ENCODE measurements at regions not wholly inside any gene's neighbourhood (a gene's known extent, or its start where the extent isn't known, plus 50 kb on each side); places are given as distances from the start of the nearest gene placed in this dataset.

DNA sequence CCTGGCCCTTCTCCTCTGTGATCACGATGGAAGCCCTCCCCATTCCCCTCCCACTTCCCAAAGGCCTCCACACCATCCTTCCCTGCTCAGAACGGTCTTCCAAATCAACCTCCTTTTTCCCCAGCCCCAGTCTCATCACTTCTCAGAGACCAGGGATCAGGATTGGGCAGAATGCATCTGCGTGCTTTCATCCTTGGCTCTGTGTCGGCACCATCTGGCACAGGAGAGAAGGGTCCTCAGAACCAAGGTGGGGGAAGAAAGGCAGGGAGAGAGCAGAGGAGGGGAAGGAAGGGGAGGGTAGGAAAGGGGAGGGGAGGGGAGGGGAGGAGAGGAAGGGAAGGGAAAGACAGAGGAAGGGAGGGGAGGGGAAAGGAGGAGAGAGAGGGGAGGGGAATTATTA lies 52.4 kb upstream of the FICD start:
- no peak for DNase-seq

DNA sequence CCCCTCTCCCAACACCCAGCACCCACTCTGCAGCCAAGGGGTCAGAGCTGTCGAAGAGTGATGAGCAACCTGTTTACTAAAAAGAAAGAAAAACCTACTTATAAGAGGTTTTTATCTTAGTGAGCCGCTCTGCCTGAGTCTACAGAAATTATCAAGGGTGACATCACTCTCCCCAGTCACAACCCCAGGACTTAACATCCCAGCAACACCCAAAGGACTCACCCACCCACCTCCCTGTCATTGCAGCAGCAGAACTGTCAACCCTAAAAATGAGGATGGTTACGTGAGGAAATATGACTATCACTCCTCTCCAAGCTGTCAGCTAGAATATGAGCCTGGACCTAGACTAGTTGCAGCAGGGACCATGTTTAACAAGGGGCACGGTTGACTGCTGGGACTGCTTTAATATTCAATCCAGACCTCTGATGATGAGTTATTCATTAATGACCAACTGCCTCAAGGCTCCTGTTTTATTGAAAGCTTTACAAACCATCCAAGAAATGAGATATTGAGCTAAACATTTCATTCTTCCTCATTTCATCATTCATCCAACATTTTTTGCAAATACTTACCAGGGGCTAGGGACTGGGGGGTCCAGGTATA lies 53.9 kb upstream of the FICD start:
- DNase-seq: no peak

DNA sequence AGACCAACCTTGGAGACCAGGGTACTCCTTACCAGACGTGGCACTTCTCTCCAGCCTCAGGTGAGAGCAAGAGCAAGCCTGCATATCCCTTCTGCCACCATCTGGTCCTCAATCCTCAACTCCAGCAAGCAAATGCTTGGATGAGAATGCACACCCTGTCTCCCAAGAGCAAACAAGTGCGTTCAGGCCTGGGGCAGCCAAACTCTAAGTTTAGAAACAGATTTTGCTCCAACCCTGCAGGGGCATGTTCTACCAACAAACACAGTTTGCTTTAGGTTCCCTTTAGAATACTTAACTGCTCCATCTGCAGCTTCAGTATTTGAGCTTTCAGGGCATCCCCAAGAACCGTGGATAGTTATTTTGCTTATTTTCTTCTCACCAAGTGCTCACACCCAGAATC lies 55.9 kb upstream of the FICD start:
- no peak for DNase-seq

DNA sequence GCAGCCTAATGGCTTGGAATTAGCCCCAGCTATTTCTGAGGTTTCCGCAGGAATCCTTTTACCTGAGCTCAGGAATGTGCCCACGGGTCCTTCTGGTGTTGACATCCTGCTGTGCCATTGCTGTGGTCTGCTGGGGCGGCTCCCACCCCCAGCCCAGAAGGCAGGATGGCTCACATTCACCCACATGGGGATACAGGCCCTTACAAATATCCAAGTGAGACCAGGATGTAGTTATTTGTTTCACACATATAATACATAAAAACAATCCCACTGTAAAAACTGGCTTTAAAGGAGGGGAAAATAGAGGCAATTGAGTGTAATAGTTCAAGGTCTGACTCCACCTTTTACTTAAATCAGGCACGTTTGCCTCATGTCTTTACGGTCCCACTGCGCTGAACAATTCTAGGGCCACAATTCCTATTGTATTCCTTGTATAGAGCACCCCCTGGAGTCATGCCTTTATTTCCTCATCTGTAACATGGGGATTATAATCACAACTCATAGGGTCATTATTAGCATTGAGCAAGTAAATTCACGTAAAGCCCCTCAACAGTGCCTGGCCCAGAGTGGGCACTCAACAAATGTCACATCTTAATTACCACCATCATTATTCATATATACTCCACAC lies 57.2 kb upstream of the FICD start:
- DNase-seq: no peak

DNA sequence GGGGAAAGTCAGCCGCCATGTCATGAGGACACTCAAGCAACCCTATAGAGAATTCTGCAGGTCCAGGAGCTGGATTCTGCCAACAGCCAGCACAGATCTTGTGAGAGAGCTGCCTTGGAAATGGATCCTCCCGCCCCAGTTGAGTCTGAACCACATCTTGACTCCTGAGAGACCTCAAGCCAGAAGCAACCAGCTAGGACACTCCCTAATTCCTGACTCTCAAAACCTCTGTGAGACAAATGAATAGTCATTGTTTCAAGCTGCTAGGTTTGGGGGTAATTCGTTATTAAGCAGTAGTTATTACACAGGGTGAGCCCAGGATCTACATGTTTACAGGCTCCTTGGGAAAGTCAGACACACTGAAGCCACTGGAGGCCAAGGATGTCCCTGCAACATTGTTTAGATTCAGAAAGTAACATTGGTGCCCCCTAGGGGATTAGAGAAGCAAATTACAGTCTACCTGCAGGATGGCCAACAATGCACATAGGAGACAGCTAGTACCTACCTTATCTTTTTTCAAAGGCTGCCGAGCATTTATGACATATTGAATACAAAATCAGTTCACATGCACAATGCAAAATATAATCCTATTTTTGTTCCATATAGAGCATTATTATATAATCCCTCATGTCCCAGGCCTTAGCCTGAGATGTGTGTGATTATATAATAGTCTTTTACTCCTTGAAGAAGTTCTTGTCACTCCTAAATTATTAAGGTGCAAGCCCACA lies 57.9 kb upstream of the FICD start:
- no peak for DNase-seq

DNA sequence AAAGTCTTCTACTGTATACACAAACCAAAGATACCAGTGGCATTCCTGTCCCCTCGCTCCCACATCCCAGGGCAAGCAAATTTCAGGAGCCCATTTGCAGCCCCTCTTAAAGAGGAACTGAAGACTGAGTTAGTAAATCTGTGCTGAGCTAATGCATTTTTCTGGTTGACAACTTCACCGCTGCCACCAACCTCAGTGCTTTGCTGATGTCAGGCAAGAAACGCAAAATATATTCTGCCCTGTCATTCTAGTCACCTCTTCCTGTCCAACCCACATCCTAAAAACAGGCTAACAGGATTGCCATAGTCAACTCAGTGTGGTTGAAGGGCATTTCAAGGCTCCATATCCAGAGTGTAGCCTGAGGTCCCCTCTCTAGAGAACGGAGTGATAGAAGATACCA lies 59.4 kb upstream of the FICD start:
- no peak for DNase-seq

DNA sequence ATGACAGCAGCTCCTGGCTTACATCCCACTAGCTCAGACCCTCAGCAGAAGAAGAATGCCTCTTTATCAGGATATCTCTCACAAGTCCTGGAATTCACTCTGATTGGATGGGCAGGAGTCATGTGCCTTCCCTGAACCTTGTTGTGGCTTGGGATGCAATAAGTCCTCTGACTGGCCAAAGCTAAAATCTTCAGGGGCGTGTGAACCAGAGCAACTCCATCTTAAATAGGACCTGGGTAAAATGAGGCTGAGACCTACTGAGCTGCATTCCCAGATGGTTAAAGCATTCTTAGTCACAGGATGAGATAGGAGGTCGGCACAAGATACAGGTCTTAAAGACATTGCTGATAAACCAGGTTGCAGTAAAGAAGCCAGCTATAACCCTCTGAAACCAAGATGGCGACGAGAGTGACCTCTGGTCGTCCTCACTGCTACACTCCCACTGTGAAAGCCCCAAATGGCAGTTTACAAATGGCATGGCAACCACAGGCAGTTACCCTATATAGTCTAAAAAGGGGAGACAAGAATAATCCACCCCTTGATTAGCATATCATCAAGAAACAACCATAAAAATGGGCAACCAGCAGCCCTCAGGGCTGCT lies 60.4 kb upstream of the FICD start:
- no peak for DNase-seq

DNA sequence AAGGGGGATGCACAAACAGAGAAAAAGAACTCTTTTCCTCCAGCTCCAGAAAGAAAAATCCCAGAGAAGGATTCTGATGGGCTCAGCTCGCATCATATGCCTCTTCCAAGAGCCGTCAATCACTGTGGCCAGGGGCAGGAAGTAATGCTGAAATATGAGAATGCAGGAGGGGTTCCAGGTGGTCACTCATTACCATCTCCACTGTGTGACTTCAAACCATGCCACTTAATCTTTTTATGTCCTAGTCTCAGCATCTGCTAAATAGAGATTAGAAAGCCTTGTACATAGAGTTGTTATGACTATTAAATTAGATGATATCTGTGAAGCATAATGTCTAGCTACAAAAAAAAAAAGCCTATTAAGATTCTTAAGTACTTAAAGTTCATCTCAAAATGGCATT lies 65.6 kb upstream of the FICD start:
- no peak for DNase-seq

DNA sequence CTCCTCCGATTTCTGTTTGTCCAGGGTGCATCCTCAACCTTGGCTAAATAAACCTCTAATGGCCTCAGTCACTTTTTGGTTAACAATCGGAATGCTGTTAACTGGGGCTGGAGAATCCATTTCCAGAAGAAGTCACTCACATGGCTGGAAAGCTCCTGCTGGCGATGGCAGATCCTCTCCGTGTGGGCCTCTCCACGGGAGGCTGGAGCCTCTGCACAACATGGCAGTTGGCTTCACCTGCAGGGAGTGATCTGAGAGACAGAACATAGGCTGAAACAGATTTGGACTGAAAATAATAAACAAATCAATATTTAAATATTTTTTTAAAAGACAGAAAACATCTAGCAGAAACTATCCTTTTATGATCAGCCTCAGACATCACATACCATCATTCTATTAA lies 66.8 kb upstream of the FICD start:
- DNase-seq: no peak

DNA sequence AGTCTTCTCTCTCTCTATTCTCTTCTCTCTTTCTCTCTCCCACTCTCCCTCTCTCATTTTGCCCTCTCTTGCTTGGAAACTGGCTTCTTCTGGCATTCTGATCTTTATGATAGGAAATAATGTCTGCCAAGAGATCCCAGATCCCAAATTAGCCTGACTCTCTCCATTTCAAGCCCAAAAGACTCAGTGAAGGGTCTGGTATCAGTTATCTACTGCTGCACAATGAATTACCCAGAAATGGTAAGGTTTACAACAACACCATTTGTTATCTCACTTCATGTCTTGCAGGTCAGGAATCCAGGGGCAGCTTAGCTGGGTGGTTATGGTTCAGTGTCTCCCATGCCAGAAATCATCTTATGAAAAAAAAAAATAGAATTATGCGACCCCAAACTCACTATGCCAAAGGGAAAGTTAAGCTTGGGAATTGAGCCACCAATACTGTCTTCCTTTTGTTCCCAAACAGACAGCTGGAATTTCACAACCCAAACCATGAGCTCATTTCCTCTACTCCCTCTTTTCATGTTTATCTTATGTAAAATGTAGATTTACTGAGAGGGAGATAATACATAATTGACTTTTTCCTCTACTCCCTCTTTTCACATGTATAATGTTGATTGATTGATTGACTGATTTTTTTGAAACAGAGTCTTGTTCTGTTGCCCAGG lies 67.8 kb upstream of the FICD start:
- no peak for DNase-seq

DNA sequence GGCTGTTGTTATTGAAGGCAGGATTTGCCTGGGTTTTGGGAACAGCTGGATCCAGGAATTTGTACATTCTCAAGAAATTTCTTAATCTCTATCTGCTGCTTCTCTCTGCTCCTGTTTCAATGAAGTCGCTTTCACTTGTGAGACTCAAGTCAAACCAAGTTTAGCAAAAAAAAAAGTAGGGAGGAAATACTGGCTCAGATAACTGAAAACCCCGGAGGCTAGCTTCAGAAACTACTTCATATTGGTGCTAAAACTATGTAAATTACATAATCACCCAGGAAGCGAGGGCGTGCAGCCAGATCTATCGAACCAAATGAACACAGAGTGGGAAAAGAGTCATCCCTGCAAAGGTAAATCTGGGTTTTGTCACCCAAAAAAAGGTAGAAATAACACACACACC lies 68.3 kb upstream of the FICD start:
- no peak for DNase-seq

DNA sequence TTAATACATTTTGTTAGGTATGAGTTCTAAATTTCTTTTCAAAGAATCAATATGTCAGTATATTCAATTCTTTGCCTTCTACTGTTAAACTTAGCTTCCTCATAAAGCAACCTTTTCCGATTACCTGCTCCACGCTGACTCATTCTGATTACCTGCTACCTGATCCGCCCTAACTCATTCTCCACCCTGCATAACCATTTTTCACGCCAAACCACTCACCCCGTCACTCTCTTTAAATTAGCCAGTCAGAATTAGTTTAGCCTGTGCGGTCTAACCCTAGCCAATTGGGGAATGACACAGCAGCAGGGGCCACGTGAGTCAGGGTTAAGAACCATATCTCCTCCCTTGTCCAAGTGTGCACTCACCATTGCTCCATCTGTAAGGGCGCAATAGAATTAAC lies 72.2 kb upstream of the FICD start:
- DNase-seq: no peak

DNA sequence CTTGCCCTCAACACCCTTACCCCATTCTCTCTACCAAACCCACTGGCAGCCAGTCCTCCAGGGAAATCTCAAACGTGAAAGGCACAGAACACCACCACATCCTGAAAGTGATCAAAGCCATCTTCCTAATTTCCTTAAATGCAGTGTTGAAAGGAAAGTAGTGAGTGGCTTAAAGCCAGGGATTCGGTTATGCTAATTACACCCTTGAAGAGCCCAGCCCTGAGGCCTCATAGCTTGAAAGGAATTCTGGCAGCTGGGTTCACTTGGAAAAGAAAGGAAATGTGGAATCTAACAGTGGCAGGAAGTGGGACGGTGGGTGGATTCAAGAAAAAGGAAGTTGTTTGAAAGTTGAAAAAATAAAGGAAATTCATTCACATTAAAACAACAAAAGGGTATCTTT lies 73.0 kb upstream of the FICD start:
- DNase-seq: no peak

DNA sequence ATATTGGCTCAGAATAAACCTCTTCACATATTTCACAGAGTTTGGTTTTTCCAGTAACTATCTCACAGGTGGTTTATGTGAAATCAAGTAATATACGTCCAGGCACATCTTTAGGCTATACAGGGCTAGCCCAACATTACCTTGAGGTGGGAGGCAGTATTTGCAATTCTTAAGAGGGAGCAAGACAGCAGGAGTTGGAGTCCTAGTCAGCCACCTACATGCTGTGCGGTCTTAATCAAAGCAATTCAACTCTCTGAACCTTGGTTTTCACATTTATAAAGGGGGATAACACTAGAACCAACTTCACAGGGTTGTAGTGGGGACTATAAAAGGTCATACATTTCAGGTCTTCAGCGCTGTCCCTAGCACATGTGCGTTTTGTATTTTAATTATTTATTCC lies 73.5 kb upstream of the FICD start:
- DNase-seq: no peak

DNA sequence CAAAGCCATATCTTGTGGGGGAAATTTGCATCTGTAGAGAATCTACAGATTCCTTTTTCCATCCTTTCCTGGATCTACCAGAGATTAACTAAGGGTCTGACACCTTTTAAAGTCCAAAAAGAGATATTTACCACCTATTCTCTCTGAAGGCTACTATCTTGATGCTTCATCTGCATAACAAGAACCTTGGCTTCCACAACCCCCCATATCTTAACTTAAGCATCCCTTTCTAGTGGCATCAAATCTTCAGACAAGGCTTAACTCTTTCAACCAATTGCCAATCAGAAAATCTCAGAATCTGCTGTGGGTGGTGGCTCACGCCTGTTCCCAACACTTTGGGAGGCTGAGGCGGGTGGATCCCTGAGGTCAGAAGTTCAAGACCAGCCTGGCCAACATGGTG lies 74.3 kb upstream of the FICD start:
- DNase-seq: no peak

DNA sequence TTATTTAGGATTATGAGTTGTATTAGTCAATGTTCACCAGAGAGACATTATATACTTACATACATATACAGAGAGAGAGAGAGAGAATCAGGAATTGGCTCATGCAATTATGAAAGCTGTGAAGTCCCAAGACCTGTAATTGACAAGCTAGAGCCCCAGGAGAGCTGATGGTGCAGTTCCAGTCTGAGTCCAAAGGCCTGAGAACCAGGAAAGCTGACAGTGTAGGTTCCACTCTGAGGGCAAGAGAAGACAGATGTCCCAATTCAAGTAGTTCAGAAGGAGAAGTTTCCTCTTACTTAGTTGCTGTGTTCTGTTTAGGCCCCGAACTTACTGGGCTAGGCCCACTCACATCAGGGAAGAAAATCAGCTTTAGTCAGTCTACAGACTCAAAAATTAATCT lies 76.4 kb upstream of the FICD start:
- no peak for DNase-seq

DNA sequence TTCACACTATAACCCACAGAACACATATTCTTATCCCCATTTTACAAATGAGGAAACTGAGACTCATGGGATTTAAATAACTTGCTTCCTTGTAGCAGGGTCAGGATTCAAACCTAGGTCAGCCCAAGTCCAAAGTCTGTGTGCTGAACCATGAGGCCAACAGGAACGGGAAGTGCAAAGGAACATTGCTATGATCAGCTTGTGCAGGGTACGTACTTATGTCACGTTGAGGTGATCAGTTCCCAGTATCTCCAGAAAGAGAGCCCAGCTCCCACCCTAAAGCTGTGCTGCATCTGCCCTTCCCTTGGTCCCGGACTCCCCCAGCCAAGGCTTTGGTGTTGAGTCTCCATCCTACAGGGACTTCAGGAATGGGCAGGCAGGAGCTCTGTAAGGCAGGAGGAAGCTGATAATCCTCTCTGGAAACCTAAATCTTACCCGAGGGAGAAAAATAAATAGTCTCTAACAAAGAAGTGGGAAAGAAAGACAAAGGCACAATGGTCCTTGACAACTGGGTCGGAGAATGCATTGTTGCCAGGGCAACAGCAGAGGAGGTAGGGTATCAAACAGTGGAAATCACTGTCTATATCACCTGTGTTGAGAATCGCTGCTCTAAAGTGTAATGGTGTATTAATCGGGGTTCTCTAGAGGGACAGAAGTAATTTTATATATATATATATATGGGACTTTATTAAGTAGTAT lies 82.5 kb upstream of the FICD start:
- no peak for DNase-seq

DNA sequence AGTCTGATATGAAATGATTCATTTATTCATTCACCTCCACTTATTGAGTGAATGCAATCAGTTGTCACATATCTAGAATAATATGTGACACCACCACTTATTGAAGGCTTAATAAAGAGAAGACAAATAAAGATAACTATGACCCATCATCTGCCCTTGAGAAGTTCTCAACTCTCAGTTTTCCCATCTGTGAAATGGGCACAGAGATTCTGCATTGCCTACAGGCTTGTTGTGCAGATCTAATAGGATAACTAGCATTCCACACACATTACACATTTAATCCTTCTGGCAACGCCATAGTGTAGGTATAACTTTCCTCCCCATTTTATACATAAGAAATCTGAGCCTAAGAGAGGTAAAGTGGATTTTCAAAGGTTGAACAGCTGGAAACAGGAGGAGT lies 84.2 kb upstream of the FICD start:
- no peak for DNase-seq

DNA sequence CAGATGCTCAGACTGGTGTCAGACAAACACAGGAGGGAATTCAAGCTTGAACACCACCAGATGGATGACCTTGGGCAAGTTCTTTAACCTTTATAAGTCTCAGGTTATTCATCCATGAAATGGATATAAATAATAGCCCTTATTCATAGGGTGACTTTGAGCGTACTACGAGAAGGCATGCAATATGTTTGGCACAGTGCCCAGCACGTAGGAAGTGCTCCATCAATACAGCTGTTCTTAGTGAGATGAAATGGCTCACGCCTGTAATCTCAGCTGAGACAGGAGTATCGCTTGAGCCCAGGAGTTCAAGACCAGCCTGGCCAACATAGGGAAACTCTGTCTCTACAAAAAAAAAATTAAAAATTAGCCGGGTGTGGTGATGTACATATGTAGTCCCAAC lies 84.8 kb upstream of the FICD start:
- DNase-seq: no peak

DNA sequence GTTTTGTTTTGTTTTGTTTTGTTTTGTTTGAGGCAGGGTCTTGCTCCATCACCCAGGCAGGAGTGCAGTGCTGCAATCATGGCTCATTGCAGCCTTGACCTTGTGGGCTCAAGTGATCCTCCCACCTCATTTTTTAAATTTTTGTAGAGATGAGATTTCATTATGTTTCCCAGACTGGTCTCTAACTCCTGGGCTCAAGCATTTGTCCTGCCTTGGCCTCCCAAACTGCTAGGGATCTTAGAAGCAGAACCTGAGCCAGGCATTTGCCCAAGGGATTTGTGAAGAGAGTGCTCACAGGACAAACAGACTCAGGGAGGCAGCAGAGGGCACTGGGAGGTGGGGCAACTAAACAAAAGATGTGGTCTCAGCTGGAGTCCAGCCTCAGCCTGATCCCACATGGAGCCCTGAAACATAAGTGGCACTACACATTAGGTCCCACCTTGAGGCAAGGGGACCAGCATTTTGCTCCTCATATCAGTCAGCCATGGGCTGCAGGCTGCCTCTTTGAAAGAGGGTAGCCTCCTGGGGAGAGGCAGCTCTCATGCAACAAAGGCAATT lies 86.2 kb upstream of the CMKLR1 start:
- DNase-seq: no peak

DNA sequence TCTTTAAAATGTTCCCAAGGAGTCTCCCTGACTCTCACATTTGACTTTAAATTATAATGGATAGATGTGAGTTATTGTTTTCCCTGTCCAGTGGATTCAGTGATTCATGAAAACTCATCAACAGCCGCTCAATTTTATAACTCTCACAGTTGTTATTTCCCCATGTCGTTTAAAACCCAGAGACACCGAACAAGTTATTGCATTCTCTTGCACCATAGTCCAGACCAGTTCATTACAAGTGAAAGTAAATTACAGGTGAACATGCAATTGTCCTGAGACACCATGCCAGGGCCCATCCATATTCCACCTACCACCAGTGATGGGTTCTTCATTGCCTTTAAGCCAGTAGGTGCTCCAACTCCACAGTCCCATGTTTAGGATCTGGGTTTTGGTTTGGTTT lies 85.7 kb upstream of the CMKLR1 start:
- DNase-seq: no peak

DNA sequence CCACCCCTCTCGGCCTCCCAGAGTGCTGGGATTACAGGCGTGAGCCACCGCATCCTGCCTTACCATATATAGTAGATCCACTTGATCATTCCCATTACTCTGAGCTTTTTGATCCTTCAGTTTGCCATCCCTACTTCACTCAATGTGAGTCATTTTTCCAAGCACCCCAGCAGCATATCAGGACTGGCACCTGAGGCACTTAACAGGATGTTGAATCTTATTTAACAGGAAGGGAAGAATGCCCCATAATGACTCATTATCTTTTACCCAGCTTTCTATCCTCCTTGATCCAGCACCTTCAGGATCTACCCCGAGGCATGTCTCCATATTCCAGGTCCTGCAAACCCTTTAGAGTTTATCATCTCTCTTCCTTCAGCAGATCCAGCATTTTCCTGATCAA lies 84.9 kb upstream of the CMKLR1 start:
- no peak for DNase-seq

DNA sequence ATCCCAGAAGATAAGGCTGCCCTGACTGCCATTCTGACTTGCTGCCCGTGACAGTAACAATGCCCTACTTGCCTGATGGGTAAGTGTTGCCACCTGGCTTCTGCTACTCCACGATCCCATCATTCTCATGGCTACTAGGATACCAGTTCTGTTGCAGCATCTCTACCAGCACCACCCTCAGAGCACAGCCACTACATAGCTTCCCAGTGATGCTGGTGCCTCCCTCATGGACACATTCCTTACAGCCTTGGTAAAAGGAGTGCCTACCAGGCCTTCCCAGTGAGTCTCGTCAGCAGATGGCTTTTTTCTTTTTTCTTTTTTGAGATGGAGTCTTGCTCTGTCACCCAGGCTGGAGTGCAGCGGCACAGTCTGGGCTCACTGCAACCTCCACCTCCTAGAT lies 84.4 kb upstream of the CMKLR1 start:
- DNase-seq: no peak

Measured in right hindlimb (tissue), 1 donor.